Activated CD4-positive, CD25-positive, alpha-beta regulatory T cell (primary cell): ENCODE measurements at regions not wholly inside any gene's neighbourhood (a gene's known extent, or its start where the extent isn't known, plus 50 kb on each side); places are given as distances from the start of the nearest gene placed in this dataset.

Source experiments
- DNase-seq, 4 experiments: peaks; one replicate each; lab custom pipeline; 2025; lab: John Stamatoyannopoulos, UW

GRCh38 chr10:78903341-78903940 lies 165.3 kb upstream of the ZMIZ1 start:
- DNase-seq: no peak

DNA sequence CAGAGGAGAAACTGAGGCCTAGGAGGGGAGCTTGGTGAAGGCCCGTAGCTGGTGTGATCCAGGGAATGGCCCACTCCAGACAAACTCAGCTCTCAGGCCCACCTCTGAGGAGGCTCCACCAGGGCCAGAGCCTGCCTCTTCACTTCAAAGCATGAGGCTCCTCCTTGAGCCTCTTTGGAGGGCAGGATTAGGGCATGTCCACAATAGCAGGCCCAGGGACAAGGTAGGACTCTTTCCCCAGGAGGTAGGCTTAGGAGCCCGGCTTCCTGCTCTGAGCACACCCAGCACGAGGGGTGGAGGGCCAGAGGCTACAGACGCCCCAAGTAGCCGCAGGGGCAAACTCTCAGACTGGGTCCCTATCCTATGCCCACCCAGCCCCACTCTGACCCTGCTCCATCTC lies 164.6 kb upstream of the ZMIZ1 start:
- no peak for DNase-seq

DNA sequence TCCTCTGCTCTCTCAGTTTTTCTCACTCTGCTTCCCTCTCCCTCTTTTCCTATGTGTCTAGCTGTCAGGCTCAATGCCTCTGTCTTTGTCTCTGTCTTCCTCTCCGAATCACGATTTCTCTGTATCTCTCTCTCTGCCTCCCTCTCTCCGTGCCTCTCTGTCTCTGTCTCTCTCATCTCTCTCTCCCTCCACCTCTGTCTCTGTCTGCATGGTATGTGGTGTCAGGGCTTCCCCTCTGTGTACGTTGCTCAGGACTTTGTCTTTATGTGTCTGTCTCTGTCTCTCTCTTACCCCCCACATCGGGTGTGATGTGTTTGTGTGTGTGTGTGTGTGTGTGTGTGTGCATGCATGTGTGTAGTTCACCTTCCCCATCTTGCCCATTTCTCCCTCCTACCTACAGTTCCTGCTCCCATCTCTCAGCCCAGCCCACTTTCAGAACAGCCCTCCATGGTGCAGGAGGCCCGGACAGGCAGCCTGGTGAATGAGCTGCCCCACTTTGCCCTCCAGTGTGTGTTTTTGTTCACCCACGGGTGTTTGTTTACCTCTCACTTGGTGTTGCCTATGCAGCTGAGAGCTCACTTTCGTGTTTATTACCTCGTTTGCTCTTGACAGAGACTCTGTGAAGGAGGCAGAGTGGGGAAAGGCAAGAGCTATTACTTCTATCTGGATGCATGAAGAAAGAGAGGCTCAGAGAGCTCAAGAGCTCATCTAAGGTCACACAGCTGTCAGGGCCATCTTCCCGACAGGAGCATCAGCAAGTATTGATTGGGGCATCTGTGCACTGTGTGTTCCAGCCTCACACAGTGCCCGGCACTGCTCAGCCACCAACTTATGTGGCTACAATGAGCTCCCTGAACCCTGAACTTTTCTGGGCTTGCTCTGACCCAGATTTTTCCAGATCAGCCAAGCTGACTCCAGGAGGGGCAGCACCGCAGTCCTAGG lies 163.5 kb upstream of the ZMIZ1 start:
- no peak for DNase-seq

DNA sequence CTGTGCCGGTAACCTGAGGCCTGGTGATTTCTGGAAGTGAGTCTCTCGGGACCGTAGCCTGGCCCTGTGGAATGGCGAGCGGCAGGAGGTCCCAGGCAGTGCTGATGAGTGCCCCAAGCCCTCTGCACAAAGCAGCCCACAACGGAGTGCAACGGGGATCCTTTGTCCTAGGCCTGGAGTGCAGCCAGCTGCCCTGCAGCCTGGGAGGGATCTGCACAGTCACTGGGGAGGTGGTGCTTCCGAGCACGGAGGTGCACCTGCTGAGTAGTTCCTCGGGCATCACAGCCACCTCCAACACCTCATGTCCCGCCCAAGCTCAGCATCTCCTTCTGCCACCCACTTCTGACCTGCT lies 162.8 kb upstream of the ZMIZ1 start:
- DNase-seq: no peak

DNA sequence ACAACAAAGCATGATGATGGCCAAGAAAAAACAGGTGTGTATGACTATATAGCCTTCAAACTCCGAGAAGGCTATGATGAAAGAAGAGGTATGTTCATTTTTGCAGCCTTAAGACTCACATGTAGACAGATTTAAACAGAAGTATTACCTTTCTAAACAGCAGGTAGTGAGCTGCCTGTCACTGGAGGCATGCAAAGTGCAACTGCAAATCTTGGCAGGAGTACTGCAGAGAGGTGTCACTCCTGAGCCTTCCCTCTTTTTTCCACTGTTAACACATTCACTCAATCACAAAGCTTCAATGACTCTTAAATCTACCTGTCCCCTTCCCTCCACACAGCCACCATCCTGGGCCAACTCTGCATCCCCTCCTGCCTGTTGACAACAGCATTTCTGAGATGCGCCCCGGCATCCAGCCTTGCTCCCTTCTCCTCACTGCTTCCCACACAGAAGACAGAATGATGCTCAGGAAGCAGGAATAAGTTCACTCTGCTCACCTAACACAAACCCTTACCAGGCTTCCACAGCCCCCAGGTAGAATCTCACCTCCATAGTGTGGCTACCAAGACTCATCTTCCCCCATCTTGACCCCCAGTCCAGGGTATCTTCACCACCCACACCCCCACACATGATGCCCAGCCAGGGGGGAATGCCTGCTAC lies 161.9 kb upstream of the ZMIZ1 start:
- no peak for DNase-seq

DNA sequence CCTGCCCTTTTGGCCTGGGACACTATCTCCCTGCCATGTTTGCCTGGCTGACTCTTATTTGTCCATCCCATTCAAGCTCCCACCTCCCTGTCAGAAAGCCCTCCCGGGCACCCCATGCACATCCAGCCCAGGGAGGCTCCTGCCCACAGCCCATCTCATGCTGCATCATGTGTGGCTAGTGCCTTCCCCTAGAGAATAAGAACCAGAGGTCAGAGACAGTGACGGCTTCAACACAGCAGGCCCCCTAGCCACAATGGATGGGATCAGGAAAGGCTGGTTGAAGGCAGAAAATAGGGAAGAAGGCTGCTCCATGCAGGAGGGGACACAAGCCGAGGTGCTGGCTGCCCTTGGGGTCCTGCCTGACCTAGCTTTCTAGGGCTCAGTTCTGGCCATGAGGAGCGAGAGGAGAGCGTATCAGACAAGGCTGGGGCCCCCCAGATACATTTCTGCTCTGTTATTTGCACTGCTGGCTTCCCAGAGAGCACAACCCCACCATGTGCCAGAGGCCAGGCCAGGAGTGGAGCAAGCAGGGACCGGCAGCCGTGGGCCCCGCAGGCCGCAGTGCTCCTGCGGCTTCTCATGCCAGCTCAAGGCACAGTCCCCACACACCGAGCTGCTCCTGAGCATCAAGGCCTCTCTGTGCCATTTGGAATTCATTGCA lies 161.1 kb upstream of the ZMIZ1 start:
- no peak for DNase-seq

GRCh38 chr10:78909221-78909620 lies 159.5 kb upstream of the ZMIZ1 start:
- no peak for DNase-seq

DNA sequence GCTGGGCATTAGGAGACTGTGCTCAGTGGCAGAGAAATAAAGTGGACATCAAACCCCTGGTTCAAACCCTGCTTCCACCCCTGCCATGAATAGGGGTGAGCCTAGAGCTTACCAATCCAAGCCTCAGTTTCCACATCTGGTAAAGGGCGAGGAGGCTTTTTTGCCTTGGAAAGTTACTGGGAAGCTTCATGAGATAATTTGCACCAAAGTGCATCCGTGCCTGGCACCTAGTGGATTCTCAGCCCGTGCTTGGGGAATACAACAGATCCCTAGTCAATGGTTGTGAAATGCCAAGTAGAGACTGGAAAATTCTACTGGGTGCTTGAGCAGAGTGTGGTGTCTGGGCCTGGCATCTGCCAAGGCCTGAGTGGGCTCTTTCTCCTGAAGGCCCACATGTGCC lies 158.7 kb upstream of the ZMIZ1 start:
- no peak for DNase-seq

- no peak for DNase-seq
Measured at GRCh38 chr10:78910476-78910875, 158.3 kb upstream of the ZMIZ1 start.

GRCh38 chr10:78910886-78911285 lies 157.9 kb upstream of the ZMIZ1 start:
- no peak for DNase-seq

- DNase-seq: no peak
Measured at GRCh38 chr10:78911533-78912340, 157.0 kb upstream of the ZMIZ1 start.

DNA sequence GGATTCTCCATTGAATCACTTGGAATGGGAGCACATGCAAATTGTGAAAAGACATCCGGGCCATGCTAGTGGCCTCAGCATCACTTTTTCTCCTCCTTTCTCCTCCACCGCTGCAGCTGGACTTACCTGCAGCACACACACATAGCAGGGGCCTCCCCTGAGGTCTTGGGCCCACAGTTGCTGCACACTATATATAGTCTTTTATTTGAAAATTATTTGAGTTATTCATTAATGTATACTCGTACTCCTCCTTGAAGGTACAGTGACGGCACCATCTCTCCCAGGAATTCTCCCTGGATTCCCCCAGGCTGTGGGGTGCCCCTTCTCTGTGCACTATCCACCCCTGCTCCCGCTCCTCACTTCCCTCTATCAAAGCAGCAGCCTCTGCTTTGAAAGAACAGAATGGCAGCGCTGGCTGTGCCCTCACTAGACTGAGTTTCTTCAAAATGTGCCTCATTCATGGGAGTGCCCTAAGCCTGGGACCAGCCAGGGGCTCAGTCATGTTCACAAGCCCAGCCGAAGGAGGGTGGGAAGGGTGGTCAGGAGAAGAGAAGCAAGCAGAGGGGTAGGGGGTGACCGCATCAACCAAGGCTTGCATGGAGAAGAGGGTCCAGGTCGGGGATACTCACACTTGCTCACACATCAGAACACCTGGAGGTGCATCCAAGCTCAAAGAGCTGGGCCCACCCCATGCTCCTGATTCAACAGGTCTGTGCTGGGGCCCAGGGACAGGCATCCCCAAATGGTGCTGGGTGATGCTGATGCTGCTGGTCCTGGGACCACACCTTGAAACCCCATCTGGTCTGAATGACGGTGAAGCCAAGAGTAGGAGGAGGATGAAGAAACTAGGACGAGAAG lies 156.2 kb upstream of the ZMIZ1 start:
- no peak for DNase-seq

GRCh38 chr10:78913219-78914059 lies 155.3 kb upstream of the ZMIZ1 start:
- no peak for DNase-seq

DNA sequence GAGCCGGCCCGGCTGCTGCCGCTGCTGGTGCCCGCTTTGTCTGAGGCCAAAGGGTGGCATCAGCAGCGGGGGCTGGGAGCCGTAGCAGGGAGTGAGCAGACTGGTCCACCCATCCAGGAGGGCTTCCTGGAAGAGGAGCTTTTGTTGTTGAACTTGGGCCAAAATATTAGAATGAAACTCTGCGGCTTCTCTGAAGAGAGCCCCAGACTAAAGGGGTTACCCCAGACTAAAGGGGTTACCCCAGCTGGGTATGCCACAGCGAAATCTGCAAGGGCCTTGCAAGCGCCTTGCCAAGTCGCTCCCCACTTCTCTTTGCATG lies 154.7 kb upstream of the ZMIZ1 start:
- DNase-seq: no peak

DNA sequence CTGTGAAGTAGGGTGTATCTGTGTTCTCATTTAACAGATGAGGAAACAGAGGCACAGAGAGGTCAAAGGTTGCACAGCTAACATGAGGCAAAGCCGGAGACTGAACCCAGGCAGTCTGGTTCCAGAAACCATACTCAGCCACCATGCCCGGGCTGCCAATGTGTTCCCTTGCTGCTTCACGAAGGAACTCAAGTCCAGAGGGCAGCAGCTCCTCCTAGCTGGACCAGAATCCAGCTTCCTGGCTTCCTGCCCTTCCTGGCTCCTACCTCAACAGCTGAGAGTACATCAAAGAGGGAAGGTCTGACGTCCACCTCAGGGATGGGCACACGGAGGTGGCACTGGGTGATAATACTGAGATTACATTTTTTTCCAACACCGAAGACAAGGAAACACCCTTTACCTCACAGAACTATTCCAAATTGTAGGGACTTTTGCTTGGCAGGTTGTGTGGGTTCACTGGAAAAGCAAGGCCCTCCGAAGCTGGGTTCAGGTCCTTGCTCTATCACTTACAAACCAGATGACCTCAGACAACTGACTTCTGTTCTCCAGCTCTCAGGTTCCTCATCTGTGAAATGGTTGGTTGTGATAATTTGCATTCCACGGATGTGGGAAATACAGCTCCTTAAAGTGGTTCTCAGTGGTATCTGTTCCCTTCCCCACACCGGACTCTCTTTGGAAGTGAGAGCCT lies 154.1 kb upstream of the ZMIZ1 start:
- DNase-seq: no peak

GRCh38 chr10:78915190-78915518 lies 153.6 kb upstream of the ZMIZ1 start:
- DNase-seq: no peak

DNA sequence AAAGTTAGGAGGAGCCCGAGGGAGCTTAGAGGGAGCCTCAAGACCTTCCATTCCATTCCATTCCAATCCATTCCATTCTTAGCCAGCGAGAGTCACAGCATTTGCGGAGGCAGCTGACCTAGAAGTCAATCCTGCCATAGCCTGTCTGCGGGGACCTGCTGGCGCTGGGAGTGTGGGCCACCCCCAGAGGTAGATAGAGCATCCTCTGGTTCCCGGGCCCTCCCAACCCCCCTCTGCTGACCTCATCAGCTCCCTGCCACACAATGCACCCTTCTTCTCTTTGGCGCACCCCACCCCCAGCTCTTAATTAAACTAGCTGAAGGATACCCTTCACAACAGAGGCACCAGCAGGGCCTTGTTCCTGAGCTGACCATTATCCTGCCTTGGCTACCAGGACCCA lies 152.5 kb upstream of the ZMIZ1 start:
- DNase-seq: no peak

DNA sequence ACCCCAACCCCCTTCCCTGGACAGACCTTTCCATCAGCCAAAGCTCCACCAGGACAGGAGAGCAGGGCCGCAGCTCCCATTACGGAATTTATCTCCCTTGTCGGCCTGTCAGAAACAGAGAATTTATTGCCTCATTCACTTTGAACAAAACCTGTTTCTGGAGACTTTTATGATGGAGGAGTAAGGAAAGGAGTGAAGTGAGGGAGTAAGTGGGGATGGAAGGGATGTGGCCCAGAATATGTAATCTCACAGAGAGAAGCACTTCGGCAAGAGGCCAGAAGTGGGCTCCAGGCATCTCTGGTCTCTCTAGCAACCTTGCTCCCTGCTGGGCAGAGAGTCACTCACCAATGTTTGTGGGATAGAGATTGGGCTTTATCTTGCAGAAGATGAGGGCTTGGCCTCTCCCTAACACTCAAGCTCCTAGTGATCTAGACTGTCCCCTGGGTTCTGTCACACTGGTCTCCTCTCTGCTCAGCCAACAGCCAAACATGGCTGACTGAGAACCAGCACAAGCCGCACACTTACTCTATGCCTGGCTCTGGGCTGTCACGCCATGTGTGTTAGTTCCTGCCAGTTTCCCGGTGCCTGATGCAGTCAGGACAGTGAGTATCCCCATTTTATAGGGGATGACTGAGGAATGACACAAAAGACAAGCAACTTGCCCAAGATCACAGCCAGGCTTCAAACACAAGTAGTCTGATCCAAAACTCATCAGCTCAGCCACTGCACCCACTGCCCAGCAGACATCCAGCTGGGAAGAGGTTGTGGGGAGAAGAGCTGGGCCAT lies 149.4 kb upstream of the ZMIZ1 start:
- no peak for DNase-seq

DNA sequence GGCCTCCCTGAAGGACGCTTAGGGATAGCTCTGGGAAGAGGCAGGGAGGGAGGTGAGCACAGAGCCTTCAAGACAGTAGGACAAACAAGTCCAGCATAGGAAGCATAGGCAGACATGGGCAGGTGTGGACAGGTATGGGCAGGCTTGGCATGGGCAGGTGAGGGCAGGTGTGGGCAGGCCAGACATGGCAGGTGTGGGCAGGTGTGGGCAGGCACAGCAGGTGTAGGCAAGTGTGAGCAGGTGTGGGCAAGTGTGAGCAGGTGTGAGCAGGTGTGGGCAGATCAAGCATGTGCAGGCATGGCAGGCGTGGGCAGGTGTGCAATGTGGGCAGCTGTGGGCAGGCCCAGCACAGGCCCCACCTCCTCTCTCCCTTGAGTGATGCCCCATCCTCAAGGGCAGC lies 148.8 kb upstream of the ZMIZ1 start:
- no peak for DNase-seq
